ENCODE measurements at regions not wholly inside any gene's neighbourhood (a gene's known extent, or its start where the extent isn't known, plus 50 kb on each side); places are given as distances from the start of the nearest gene placed in this dataset.
"Not testable (repeated sequence)": the region's sequence is repeated elsewhere in the genome, so short reads cannot be mapped to it uniquely, and the experiment has no call there.

- in situ Hi-C loops (cut with HindIII; ENCODE audit: low sequenced_read_pairs) = no loop called here
Observed at GRCh38 chr5:68834491-68834981, 259.3 kb upstream of the SLC30A5 start.

DNA sequence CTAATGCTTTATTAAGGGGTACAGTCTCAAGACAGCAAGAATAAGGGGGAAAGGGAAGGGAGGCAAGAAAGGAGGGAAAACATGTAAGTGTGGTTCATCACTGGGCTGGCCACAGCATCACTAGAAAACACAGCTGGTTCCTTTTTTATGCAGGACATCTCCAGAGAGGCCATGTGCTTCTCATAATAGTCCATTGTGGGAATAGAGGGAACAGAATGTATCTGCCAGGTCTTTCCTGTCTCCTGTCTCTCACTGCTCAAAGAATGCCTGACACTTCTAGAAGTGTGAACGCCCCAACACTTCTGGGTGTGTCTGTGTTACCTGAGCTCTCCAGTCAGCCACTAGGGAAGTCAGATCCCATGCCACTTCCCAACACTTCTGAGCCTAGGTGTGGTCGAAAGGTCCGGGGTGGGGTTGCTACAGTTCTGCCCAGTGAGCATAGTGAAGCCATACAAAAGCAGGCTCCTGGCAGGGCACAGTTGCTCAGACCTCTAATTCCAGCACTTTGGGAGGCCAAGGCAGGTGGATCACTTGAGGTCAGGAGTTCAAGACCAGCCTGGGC is 255.6 kb upstream of the SLC30A5 start:
- in situ Hi-C loops (cut with HindIII; ENCODE audit: low sequenced_read_pairs) = no loop called here

DNA sequence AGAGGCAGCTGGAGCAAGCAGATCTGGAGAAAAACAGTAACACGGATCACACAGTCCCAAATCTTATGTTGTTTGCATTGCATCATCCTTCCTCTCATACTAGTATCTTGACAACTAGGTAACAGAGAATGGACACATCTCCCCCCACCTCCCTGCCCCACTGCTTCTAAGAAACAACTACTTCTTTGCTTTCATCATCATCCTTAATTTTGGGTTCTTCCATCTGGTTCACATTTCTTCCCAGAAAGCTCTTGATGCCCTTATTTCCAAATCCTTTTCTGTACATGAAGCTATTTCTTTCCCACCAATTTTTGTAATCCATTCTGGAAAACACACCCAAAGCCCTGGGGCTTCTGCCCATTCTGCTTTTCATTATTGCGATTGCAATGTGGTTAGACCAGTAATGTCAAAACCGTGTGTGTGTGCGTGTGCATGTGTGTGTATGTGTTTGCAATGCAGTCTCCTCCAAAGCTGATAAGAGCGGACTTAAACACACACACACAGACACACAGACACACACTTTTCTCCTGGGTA is 254.7 kb upstream of the SLC30A5 start:
- in situ Hi-C loops (cut with HindIII; ENCODE audit: low sequenced_read_pairs) = no loop called here

DNA sequence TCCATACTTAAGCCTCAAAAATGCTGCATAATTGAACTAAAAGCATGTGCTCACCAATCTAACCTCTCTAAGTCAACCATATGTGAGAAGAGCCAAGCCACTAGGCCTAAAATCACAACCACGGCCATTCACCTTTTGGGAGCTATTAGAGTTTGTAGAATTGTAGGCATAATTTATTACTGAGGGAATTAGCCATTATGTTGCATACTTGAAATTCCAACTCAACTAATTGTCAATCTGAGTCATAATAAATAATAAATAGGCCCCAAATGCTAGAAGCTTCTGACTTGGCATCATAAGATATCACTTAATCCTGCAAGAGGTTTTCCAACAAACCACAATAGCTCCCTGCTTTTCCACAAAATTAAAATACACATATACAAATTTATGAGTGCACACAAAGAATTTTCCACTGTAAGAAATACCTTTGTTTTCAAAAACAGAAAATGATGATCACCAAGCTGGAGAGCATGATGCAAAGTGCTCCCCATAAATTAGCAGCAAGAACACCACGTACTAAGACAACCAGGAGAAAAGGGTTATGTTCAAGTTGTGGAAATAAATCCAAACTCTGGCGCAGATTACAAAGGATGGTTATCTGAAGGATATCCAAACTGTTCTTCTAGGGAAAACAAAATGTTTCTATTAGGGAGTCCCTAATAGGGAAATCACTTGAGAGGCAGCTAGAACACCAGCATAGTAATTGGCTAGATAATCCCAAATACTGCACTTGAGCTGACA is 250.0 kb upstream of the SLC30A5 start:
- in situ Hi-C loops (cut with HindIII; ENCODE audit: low sequenced_read_pairs) = no loop called here

DNA sequence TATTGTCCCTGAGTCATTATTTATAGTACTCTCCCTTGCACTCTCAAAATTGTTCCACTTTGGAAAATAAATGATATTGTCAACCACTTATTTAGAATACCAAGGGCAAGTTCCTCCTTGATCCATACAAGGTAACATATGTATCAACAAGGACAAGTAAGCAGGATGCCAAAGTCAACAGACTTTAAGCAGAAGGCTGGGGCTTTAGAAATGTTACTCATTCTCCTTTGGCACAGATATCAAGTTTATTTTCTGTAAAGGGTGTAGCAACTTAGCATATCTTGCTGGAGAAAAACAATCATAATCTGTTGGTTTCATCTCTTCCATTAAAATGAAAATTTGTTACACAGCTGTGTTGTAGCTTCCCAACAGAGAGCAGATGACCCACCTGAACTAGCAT is 248.7 kb upstream of the SLC30A5 start:
- in situ Hi-C loops (cut with HindIII; ENCODE audit: low sequenced_read_pairs) = loop anchor here (5.0 kb wide), 1 partner anchor 43 kb away; no protein-coding TSS in a partner anchor

- in situ Hi-C loops (cut with HindIII; ENCODE audit: low sequenced_read_pairs) = loop anchor here (5.0 kb wide), 1 partner anchor 45 kb away; no protein-coding TSS in a partner anchor
Observed at GRCh38 chr5:68846828-68847227, 247.0 kb upstream of the SLC30A5 start.

GRCh38 chr5:68848091-68848490 is 245.7 kb upstream of the SLC30A5 start:
- in situ Hi-C loops (cut with HindIII; ENCODE audit: low sequenced_read_pairs) = loop anchor here (5.0 kb wide), 1 partner anchor 46 kb away; no protein-coding TSS in a partner anchor

GRCh38 chr5:68849103-68849502 is 244.7 kb upstream of the SLC30A5 start:
- in situ Hi-C loops (cut with HindIII; ENCODE audit: low sequenced_read_pairs) = loop anchor here (5.0 kb wide), 1 partner anchor 47 kb away; no protein-coding TSS in a partner anchor

- in situ Hi-C loops (cut with HindIII; ENCODE audit: low sequenced_read_pairs) = loop anchor here (5.0 kb wide), 1 partner anchor 48 kb away; no protein-coding TSS in a partner anchor
Observed at GRCh38 chr5:68849906-68850305, 243.9 kb upstream of the SLC30A5 start.

GRCh38 chr5:68861099-68861498 is 232.7 kb upstream of the SLC30A5 start:
- in situ Hi-C loops (cut with HindIII; ENCODE audit: low sequenced_read_pairs) = no loop called here

- in situ Hi-C loops (cut with HindIII; ENCODE audit: low sequenced_read_pairs) = no loop called here
Observed at GRCh38 chr5:68862560-68862959, 231.3 kb upstream of the SLC30A5 start.

- in situ Hi-C loops (cut with HindIII; ENCODE audit: low sequenced_read_pairs) = not testable (repeated sequence)
Observed at GRCh38 chr5:68865192-68865591, 228.6 kb upstream of the SLC30A5 start.

DNA sequence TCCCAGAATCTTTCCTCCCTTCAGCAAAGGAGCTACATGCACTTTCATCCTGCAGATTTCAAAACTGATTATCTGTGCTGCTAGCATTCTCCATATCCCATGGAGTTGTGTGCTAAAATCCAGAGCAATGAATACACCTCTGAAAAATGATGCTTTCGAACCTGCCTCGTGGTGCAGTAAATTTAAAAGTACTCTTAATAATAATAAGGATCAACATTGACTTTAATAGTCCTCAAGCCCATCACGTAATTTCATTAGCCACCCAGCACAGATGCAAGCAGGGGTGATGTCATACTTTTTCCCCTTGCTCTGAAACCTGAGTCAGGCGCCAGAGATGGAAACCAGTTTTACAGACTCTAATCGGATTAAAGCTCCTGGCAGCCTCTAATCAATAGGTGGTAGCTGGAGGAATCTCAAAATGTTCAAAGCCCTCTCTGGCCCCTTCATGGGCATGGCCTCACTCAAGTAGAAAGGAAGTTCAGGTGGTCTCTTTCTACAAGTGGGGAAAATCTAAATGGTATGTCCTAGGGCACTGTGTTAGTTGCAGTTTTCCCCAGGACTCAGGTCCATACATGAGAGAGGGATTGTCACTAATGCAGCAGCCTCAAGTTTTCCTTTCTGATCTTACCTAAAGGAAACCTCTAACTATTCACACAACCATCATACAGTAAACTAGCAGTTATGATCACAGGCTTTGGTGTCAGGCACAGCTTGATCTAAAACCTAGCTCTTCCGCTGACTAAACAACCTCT is 221.6 kb upstream of the SLC30A5 start:
- in situ Hi-C loops (cut with HindIII; ENCODE audit: low sequenced_read_pairs) = no loop called here

DNA sequence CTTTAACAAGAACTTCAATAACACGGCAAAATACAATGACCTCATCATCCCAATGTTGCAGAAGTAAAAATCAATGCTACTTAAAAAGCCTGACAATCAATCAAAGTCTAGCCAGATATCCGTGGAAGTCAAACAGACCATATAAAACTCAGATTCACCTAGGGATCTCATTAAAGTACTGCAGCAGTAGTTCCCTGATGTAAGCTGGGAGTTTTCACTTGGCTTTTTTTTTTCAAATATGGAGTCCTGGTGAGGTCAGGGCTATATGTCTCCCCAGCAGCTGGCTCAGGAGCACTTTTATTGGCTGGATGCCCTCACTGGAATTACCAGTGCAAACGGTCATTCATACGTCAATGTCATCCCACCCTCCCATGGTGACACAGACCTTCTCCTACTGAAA is 220.6 kb upstream of the SLC30A5 start:
- in situ Hi-C loops (cut with HindIII; ENCODE audit: low sequenced_read_pairs) = no loop called here

- in situ Hi-C loops (cut with HindIII; ENCODE audit: low sequenced_read_pairs) = no loop called here
Observed at GRCh38 chr5:68875351-68875750, 218.5 kb upstream of the SLC30A5 start.

GRCh38 chr5:68883436-68883835 is 210.4 kb upstream of the SLC30A5 start:
- in situ Hi-C loops (cut with HindIII; ENCODE audit: low sequenced_read_pairs) = no loop called here

DNA sequence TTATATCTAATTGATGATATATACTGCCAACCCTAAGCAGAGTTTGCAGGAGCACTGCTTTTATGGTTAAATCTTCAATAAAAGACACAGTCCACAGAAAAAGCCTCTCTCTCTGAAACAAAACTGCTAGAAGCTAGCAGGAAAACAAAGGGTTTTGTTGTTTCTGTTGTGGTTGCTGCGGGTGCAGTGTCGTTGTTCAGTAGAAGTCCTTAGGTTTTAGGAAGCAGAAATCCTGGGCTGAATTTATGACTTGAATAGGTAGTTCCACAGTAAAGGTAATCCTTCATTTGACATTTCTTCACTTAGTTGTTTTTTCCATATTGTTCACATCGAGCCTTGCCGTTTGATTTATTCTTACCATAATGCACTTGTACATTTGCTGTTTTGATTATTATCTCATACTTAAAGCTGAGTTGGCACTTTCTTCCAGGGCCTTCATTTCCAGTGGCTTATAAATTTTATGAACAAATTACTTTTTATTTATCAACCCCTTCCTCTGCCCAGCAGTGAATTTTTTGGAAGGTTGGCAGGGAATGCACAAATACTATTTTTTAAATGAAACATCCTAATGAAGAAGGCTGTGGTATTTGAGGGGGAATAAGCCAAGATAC is 209.6 kb upstream of the SLC30A5 start:
- in situ Hi-C loops (cut with HindIII; ENCODE audit: low sequenced_read_pairs) = no loop called here

DNA sequence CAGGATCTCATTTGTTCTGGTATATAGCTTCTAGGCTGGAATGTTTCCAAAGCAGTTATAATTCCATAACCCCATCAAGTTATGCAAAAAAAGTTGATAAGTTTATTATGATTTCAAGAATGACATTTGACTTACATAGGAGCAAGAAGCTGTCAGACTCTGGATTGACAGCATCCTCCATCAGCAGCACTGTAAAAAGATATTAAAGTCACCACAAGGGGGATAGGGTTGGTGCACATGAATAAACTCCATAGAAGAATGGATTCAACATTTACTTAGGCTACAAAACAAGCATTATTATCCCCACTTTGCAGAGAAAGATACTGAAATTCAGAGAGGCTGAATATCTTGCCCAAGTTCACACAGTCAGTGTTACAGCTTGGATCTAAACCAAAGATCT is 208.9 kb upstream of the SLC30A5 start:
- in situ Hi-C loops (cut with HindIII; ENCODE audit: low sequenced_read_pairs) = no loop called here

- in situ Hi-C loops (cut with HindIII; ENCODE audit: low sequenced_read_pairs) = no loop called here
Observed at GRCh38 chr5:68886814-68887213, 207.0 kb upstream of the SLC30A5 start.

DNA sequence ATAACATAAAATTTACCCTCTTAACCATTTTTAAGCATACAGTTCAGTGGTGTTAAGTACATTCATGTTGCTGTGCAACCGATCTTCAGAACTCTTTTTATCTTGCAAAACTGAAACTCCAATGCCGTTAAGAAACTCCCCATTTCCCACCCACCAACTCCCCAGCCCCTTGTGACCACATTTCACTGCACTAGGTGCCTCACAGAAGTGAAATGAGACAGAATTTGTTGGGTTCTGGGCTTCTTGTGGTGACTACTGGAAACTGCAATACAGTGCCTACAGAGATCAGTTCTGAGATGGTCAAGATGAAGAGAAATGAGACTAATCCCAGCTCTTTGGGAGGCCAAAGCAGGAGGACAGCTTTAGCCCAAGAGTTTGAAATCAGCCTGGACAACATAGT is 202.1 kb upstream of the SLC30A5 start:
- in situ Hi-C loops (cut with HindIII; ENCODE audit: low sequenced_read_pairs) = no loop called here

DNA sequence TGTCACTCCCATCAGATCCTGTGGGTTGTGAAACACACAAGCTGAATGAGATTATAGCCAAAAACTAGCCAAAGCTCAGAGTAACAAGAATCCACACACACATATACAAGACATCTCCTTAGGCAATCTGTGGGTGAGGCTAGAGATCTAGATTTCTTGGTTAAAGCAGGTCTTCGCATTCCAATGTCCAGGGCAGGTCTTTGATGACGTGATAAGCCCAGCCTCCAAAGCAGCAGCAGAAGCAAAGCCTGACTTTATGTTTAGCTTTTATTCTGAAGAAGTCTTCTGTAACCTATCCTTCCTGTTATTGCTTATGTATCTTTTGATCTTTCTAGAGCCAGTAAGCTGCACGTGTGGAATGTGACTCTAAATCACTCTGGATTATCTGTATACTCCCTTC is 199.1 kb upstream of the SLC30A5 start:
- in situ Hi-C loops (cut with HindIII; ENCODE audit: low sequenced_read_pairs) = no loop called here
